ENCODE measurements at regions not wholly inside any gene's neighbourhood (a gene's known extent, or its start where the extent isn't known, plus 50 kb on each side); places are given as distances from the start of the nearest gene placed in this dataset.

- Histone ChIP-seq H3K9me3 (no peaks in the 10 kb centered on the region), H3K4me3 (no peak overlapping the region), H3K27me3 (no peaks in the 10 kb centered on the region), H3K36me3 (no peaks in the 10 kb centered on the region), H3K27ac (no peak overlapping the region), H3K4me1 (peaks cover 0 to 4% of the 10 kb centered on the region in 2 donors)
- intact Hi-C loops (cut with DNase I; ENCODE audit: low total_unique reads): no loop called here
- no peak for DNase-seq
- no peak for TF ChIP-seq POLR2A (IDR thresholded peaks at IDR 0.05)
These were observed 119.8 kb upstream of the CCDC68 start for GRCh38 chr18:55079067-55079466.

GRCh38 chr18:55078303-55078932 is 119.2 kb upstream of the CCDC68 start:
- H3K27ac ChIP-seq: no peak overlapping the region
- no peak overlapping the region for H3K4me3 ChIP-seq
- H3K4me1 ChIP-seq: peaks cover 0 to 4% of the 10 kb centered on the region in 2 donors
- DNase-seq: no peak
- H3K36me3 ChIP-seq: no peaks in the 10 kb centered on the region
- intact Hi-C loops (cut with DNase I; ENCODE audit: low total_unique reads): no loop called here
- TF ChIP-seq POLR2A (IDR thresholded peaks at IDR 0.05): no peak
- no peak for TF ChIP-seq CTCF (IDR thresholded peaks at IDR 0.05)
- no peaks in the 10 kb centered on the region for H3K27me3 ChIP-seq
- H3K9me3 ChIP-seq: no peaks in the 10 kb centered on the region

- Histone ChIP-seq H3K4me3 (no peak overlapping the region), H3K27ac (no peak overlapping the region), H3K27me3 (no peaks in the 10 kb centered on the region), H3K4me1 (peaks cover 0 to 4% of the 10 kb centered on the region in 2 donors), H3K9me3 (no peaks in the 10 kb centered on the region), H3K36me3 (no peaks in the 10 kb centered on the region)
- intact Hi-C loops (cut with DNase I; ENCODE audit: low total_unique reads): no loop called here
- TF ChIP-seq CTCF (IDR thresholded peaks at IDR 0.05): no peak
- TF ChIP-seq POLR2A (IDR thresholded peaks at IDR 0.05): no peak
- no peak for DNase-seq
These were observed 117.5 kb upstream of the CCDC68 start for GRCh38 chr18:55076643-55077218.

GRCh38 chr18:55073834-55074233 is 114.6 kb upstream of the CCDC68 start:
- Histone ChIP-seq H3K27ac (no peak overlapping the region), H3K9me3 (no peaks in the 10 kb centered on the region), H3K4me3 (no peak overlapping the region), H3K36me3 (no peaks in the 10 kb centered on the region), H3K4me1 (no peaks in the 10 kb centered on the region), H3K27me3 (no peaks in the 10 kb centered on the region)
- no peak for DNase-seq
- TF ChIP-seq POLR2A (IDR thresholded peaks at IDR 0.05) (no peak), CTCF (IDR thresholded peaks at IDR 0.05) (no peak)
- intact Hi-C loops (cut with DNase I; ENCODE audit: low total_unique reads): no loop called here

- no peak for TF ChIP-seq CTCF (IDR thresholded peaks at IDR 0.05)
- no peak for TF ChIP-seq POLR2A (IDR thresholded peaks at IDR 0.05)
- no peak for DNase-seq
These were observed 113.9 kb upstream of the CCDC68 start for GRCh38 chr18:55073116-55073515.

More at GRCh38 chr18:55073116-55073515, 113.9 kb upstream of the CCDC68 start:
- no peak overlapping the region for H3K27ac ChIP-seq
- H3K4me1 ChIP-seq: no peaks in the 10 kb centered on the region
- no peak overlapping the region for H3K4me3 ChIP-seq
- no peaks in the 10 kb centered on the region for H3K27me3 ChIP-seq
- no peaks in the 10 kb centered on the region for H3K9me3 ChIP-seq
- no peaks in the 10 kb centered on the region for H3K36me3 ChIP-seq
- intact Hi-C loops (cut with DNase I; ENCODE audit: low total_unique reads): no loop called here

All from uterus (tissue), 3 donors.